HFFc6 (cell line): ENCODE measurements at regions not wholly inside any gene's neighbourhood (a gene's known extent, or its start where the extent isn't known, plus 50 kb on each side); places are given as distances from the start of the nearest gene placed in this dataset.

ENCODE experiments used
- DNase-seq: peaks from one replicate; pipeline ENCODE4 v3.0.0-alpha.2; 2018
- H3K27ac Mint-ChIP-seq: 2 replicates; pipeline ENCODE4 v1.8.0; 2020; ENCODE audit warnings: mild to moderate bottlenecking, mixed read lengths
- H3K27me3 Mint-ChIP-seq: 2 replicates; pipeline ENCODE4 v1.8.0; 2021; ENCODE audit warnings: mild to moderate bottlenecking, moderate library complexity, mixed read lengths; ENCODE audit not compliant: insufficient read depth
- H3K36me3 Mint-ChIP-seq: 2 replicates; pipeline ENCODE4 v1.8.0; 2021; ENCODE audit warnings: low read depth, mixed read lengths
- H3K4me1 Mint-ChIP-seq: 2 replicates; pipeline ENCODE4 v1.8.0; 2020; ENCODE audit warnings: low read depth, mixed read lengths
- H3K4me3 Mint-ChIP-seq: 2 replicates; pipeline ENCODE4 v1.8.0; 2020; ENCODE audit warnings: mild to moderate bottlenecking, moderate library complexity, mixed read lengths
- H3K9me3 Mint-ChIP-seq: 2 replicates; pipeline ENCODE4 v1.8.0; 2020; ENCODE audit warnings: mild to moderate bottlenecking, mixed read lengths
- TF ChIP-seq, protein P1 (sequence below): fragments of 200-600 bp; sonication (generic); IDR thresholded peaks from 2 replicates; pipeline ENCODE4 v1.5.0; 2021; ENCODE audit warnings: antibody characterized with exemption, mild to moderate bottlenecking

DNA sequence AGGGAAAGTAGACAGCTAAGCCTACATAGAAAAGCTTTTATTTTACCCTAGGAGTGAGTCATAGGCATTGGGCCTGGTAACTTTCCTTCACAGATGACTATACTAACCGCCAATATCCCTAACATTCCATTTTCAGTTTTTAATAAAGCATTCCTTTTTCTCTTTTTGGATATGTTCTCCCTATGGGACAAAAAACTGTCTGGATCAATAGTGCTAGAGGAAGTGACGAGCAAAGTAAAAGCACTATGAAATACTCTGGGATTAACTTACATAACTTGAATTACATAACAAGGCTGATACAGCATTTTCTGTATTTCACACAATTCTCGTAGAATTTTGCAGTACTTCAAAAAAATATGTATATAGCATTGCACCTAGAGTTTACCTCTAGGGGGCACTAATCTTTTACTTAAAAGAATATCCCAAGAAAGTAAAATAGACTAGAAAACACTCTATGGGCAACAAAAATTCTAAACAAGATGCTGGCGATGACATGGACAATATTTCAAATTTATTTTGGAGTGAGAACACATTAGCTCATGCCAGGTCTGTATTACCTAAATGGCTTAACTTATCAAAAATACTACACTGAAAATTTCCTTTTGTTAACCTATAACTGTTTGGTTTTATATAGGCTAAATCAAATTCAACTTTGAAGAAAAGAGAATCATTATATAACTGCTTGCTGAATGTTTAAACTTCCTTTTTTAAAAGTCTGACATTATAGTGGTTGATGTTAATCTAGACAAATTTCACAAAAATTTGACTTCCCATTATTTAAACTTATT is 66.3 kb upstream of the DST start:
- Mint-ChIP-seq H3K4me1 (peaks cover 71% of the 10 kb centered on the region), H3K27ac (peak overlapping the region; percentile 84), H3K36me3 (peaks cover 15% of the 10 kb centered on the region), H3K27me3 (peaks cover 1% of the 10 kb centered on the region; the same call in 1 of the 2 replicates), H3K4me3 (peak overlapping the region; percentile 82), H3K9me3 (no peaks in the 10 kb centered on the region)
- peak; percentile 79 for DNase-seq
- TF ChIP-seq, protein P1, sequence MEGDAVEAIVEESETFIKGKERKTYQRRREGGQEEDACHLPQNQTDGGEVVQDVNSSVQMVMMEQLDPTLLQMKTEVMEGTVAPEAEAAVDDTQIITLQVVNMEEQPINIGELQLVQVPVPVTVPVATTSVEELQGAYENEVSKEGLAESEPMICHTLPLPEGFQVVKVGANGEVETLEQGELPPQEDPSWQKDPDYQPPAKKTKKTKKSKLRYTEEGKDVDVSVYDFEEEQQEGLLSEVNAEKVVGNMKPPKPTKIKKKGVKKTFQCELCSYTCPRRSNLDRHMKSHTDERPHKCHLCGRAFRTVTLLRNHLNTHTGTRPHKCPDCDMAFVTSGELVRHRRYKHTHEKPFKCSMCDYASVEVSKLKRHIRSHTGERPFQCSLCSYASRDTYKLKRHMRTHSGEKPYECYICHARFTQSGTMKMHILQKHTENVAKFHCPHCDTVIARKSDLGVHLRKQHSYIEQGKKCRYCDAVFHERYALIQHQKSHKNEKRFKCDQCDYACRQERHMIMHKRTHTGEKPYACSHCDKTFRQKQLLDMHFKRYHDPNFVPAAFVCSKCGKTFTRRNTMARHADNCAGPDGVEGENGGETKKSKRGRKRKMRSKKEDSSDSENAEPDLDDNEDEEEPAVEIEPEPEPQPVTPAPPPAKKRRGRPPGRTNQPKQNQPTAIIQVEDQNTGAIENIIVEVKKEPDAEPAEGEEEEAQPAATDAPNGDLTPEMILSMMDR = peak; percentile 87

DNA sequence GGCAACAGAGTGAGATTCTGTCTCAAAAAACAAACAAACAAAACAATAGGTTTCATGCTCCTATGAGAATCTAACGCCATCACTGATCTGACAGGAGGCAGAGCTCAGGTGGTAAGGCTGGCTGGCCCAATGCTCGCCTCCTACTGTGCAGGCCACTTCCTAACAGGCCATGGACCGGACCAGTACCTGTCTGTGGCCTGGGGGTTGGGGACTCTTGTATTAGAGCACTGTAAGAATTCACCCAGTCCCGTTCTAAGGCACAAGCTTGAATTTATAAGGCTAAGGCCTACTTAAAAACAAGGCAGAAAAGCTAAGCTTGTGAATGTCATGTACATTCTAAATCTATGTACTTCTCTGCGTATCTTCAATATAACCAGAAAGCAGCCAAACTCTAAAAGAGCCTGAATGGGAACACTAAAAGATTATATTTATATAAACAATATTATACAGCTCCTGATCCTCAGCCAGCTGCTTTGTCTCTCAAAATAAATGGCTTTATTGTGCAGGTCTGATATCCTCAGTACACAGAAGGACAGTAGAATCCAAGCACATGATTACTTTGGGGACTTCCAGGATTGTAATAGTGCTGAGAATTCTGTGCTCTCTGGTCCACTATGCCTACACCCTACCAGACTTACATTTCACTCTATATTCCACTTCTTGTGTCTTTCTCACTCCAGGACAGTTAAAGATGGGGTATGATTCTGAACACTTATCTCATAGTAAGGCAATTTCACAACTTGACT is 64.5 kb upstream of the DST start:
- Mint-ChIP-seq H3K4me3 (0 out of 2 replicates have a peak overlapping the region, but pooled peaks have one; percentile 2), H3K36me3 (peaks cover 13% of the 10 kb centered on the region), H3K4me1 (peaks cover 68% of the 10 kb centered on the region), H3K9me3 (no peaks in the 10 kb centered on the region), H3K27me3 (peaks cover 4% of the 10 kb centered on the region; the same call in 1 of the 2 replicates), H3K27ac (peak overlapping the region; percentile 84)
- TF ChIP-seq, protein P1 = no peak
- no peak for DNase-seq

- peak overlapping the region; percentile 47 for H3K27ac Mint-ChIP-seq
- H3K36me3 Mint-ChIP-seq = peaks cover 49% of the 10 kb centered on the region
- peaks cover 72% of the 10 kb centered on the region for H3K4me1 Mint-ChIP-seq
- H3K9me3 Mint-ChIP-seq = no peaks in the 10 kb centered on the region
- peak; percentile 41 for DNase-seq
- TF ChIP-seq, protein P1 = peak; percentile 76
- peaks cover 19% of the 10 kb centered on the region for H3K27me3 Mint-ChIP-seq
- no peak overlapping the region for H3K4me3 Mint-ChIP-seq
These were observed 56.5 kb upstream of the DST start for GRCh38 chr6:56699066-56699654.

DNA sequence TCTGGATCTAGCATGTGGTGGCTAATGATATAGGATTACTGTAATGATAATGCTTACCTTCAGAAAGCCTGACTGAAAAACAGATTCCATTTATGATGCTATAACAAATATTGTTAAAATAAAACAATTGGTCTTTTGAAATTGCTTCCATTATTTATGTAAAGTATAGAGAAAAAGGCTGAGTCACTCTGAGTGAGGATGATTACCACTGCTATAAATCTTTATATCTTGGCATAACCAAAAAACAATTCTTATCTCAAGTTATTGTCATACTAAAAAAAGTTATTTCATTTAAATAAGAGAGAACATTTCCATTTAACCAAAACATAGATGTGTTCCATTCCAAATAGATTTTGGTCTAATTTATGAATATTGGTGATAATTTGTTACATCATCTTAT is 53.0 kb upstream of the DST start:
- Mint-ChIP-seq H3K9me3 (peaks cover 3% of the 10 kb centered on the region; the same call in 1 of the 2 replicates), H3K4me1 (peaks cover 71% of the 10 kb centered on the region), H3K27ac (peak overlapping the region; percentile 57), H3K36me3 (peaks cover 60% of the 10 kb centered on the region), H3K4me3 (no peak overlapping the region), H3K27me3 (peaks cover 16% of the 10 kb centered on the region)
- TF ChIP-seq, protein P1 = no peak
- no peak for DNase-seq

DNA sequence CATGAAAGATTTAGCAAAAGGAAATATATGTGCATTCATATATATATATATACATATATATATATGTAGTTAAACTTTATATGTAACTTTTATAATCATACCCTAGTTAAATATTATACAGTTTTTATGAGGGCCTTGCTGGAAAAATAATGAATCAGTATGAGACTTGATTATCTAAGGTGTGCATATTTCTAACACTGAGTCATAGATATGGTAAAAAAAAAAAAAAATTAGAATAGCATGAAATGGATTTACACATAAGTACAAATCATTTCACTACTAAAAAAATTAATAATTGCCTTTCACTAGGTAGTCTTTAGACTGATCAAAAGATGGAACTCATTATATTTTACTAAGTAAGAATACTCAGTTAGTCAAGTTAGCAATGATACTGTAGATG is 51.3 kb upstream of the DST start:
- peak overlapping the region; percentile 18; the same call in 1 of the 2 replicates for H3K4me3 Mint-ChIP-seq
- TF ChIP-seq, protein P1 = no peak

More for the DNA sequence above, 51.3 kb upstream of the DST start:
- no peak for DNase-seq
- peak overlapping the region; percentile 47 for H3K27ac Mint-ChIP-seq
- H3K36me3 Mint-ChIP-seq = peaks cover 70% of the 10 kb centered on the region
- H3K4me1 Mint-ChIP-seq = peaks cover 84% of the 10 kb centered on the region
- peaks cover 3% of the 10 kb centered on the region; the same call in 1 of the 2 replicates for H3K9me3 Mint-ChIP-seq
- H3K27me3 Mint-ChIP-seq = peaks cover 16% of the 10 kb centered on the region
